ENCODE measurements at regions not wholly inside any gene's neighbourhood (a gene's known extent, or its start where the extent isn't known, plus 50 kb on each side); places are given as distances from the start of the nearest gene placed in this dataset.

GRCh38 chr4:41359422-41359775 lies 102.7 kb downstream of the UCHL1 start:
- Histone ChIP-seq H2BK20ac (ENCODE audit: low read length) (no peak overlapping the region), H3K4me3 (ENCODE audit: extremely low read depth in 1 of 4, insufficient read depth in 2 of 4, low read depth in 3 of 4, low read length in 4 of 4) (peak overlapping the region; percentile 60 to 75 (median 63); a peak in 5 of 8 replicates), H4K5ac (ENCODE audit: insufficient read length, low read depth, low read length) (no peak overlapping the region), H3K79me1 (ENCODE audit: low read depth, low read length) (no peaks in the 10 kb centered on the region), H4K20me1 (replicated peaks in 1 of 2; ENCODE audit: control insufficient read depth in 1 of 2, insufficient read depth in 2 of 2, low read length in 2 of 2) (peaks cover 3 to 6% of the 10 kb centered on the region in 2 experiments), H2AFZ (ENCODE audit: low read length) (no peak overlapping the region), H3K9ac (replicated peaks in 1 of 4; ENCODE audit: extremely low read depth in 1 of 4, low read depth in 3 of 4, low read length in 3 of 4) (no peak overlapping the region; a peak in 1 of 7 replicates), H3K27ac (ENCODE audit: low read depth, low read length) (no peak overlapping the region), H2BK15ac (ENCODE audit: low read length) (no peak overlapping the region), H3K9me3 (ENCODE audit: insufficient read depth in 2 of 2, low read depth in 1 of 2, low read length in 1 of 2) (no peaks in the 10 kb centered on the region), H3K4me2 (ENCODE audit: insufficient read depth in 1 of 2, low read depth in 2 of 2, low read length in 2 of 2) (peak overlapping the region; percentile 95 to 99), H2BK12ac (ENCODE audit: low read depth, low read length) (0 out of 2 replicates have a peak overlapping the region, but pooled peaks have one; percentile 11), H3K14ac (ENCODE audit: insufficient read length) (no peak overlapping the region), H3K4ac (replicated peaks; ENCODE audit: insufficient read length, low read depth, low read length) (no peak overlapping the region), H3K79me2 (ENCODE audit: control insufficient read depth in 1 of 2, insufficient read depth in 2 of 2, low read length in 2 of 2) (no peaks in the 10 kb centered on the region), H4K91ac (replicated peaks; ENCODE audit: insufficient read length, low read length) (no peak overlapping the region), H3K36me3 (ENCODE audit: control insufficient read depth in 2 of 4, insufficient read depth in 4 of 4, low read length in 3 of 4) (no peaks in the 10 kb centered on the region; a peak in 1 of 8 replicates), H4K8ac (ENCODE audit: extremely low read depth, insufficient read depth, low read length) (no peak overlapping the region), H3K56ac (replicated peaks; ENCODE audit: insufficient read length, low read depth, low read length) (no peak overlapping the region), H3K4me1 (replicated peaks in 1 of 4; ENCODE audit: control insufficient read depth in 3 of 4, insufficient read depth in 4 of 4, low read length in 3 of 4) (peaks cover 15 to 32% (median 22%) of the 10 kb centered on the region in 4 experiments), H2BK5ac (ENCODE audit: low read depth, low read length) (no peak overlapping the region), H3K23ac (ENCODE audit: insufficient read length) (no peak overlapping the region), H2BK120ac (replicated peaks; ENCODE audit: low read depth, low read length) (no peak overlapping the region), H3K23me2 (ENCODE audit: low read depth, low read length) (peaks cover 18% of the 10 kb centered on the region; the same call in 1 of the 2 replicates), H3K18ac (ENCODE audit: extremely low read depth, low read length) (no peak overlapping the region; the same call in 1 of the 2 replicates), H3K27me3 (replicated peaks in 1 of 4; ENCODE audit: control insufficient read depth in 3 of 4, extremely low read depth in 1 of 4, insufficient read depth in 3 of 4, low read length in 3 of 4) (peaks cover 36 to 60% (median 54%) of the 10 kb centered on the region in 4 experiments), H2AK5ac (ENCODE audit: low read depth, low read length) (no peak overlapping the region)
- 18% methylated on average over 5 of the region's 5 CpGs; no CpG with 5 or more reads in 1 of the 2 experiments for WGBS, 2 experiments (ENCODE audit: extremely low coverage in 1 of 2, insufficient coverage in 1 of 2, insufficient read length in 1 of 2, insufficient replicate concordance in 2 of 2, low coverage in 1 of 2, low lambda C conversion rate in 2 of 2, missing lambda C conversion rate in 1 of 2)
- no peak for DNase-seq (ENCODE audit: low read depth in 1 of 2, low spot score in 2 of 2)
- CTCF ChIA-PET (ENCODE audit: partially characterized antibody), result interaction anchor here (0.5 to 3.0 kb wide), 26 partner anchors 8 to 843 kb away, joined by 3 to 28 read pairs (median 4); no protein-coding TSS in a partner anchor
- POLR2A ChIA-PET (ENCODE audit: partially characterized antibody), result interaction anchor here (0.7 to 1.1 kb wide), 6 partner anchors 19 to 148 kb away, joined by 3 to 6 read pairs (median 3); partner anchors contain the start of gene UCHL1
- no peak for FAIRE-seq
- TF ChIP-seq SIX5 (IDR thresholded peaks at IDR 0.05; ENCODE audit: low read depth, low read length) (no peak), JUND (IDR thresholded peaks at IDR 0.05; ENCODE audit: low read length) (no peak), CHD2 (IDR thresholded peaks at IDR 0.05; ENCODE audit: low read length) (no peak), KDM5A (IDR thresholded peaks at IDR 0.05; ENCODE audit: low read length) (no peak), GTF2F1 (IDR thresholded peaks at IDR 0.05; ENCODE audit: borderline replicate concordance, low read depth, low read length) (no peak), PHF8 (conservative IDR thresholded peaks at IDR 0.05; ENCODE audit: low read depth, low read length) (no peak), CTBP2 (IDR thresholded peaks at IDR 0.05; ENCODE audit: borderline replicate concordance, insufficient read depth, insufficient read length, low read length) (no peak), E2F6 (IDR thresholded peaks at IDR 0.05) (no peak), CBX5 (IDR thresholded peaks at IDR 0.05; ENCODE audit: low read depth, low read length) (no peak), POLR2AphosphoS5 (IDR thresholded peaks at IDR 0.05; ENCODE audit: low read depth, low read length) (no peak), SAP30 (IDR thresholded peaks at IDR 0.05; ENCODE audit: insufficient read depth, insufficient replicate concordance, low read length) (no peak), SRF (IDR thresholded peaks at IDR 0.05; ENCODE audit: low read depth, low read length) (no peak)
